ENCODE measurements at regions not wholly inside any gene's neighbourhood (a gene's known extent, or its start where the extent isn't known, plus 50 kb on each side); places are given as distances from the start of the nearest gene placed in this dataset.

GRCh38 chr6:6497541-6497940 is 91.0 kb upstream of the LY86 start (continued):
- no peak for TF ChIP-seq REST (IDR thresholded peaks at IDR 0.05; ENCODE audit: low read depth, low read length)
- TF ChIP-seq SMC3 (IDR thresholded peaks at IDR 0.05; ENCODE audit: low read depth, low read length), result no peak
- TF ChIP-seq ELF1 (IDR thresholded peaks at IDR 0.05), result no peak
- TF ChIP-seq RCOR1 (IDR thresholded peaks at IDR 0.05; ENCODE audit: low read length), result no peak

- no peak for DNase-seq
- ChIA-PET POLR2A (no interaction called here), CTCF (interaction anchor here (0.6 kb wide), 1 partner anchor 175 kb away, joined by 3 read pairs; no protein-coding TSS in a partner anchor)
- Histone ChIP-seq H3K9me3 (no peaks in the 10 kb centered on the region), H3K4me2 (no peak overlapping the region), H3F3A (replicated peaks; ENCODE audit: insufficient read depth) (no peaks in the 10 kb centered on the region), H3K4me1 (ENCODE audit: control insufficient read depth in 1 of 2, insufficient read depth in 2 of 2, low read depth in 1 of 2, low read length in 1 of 2) (no peaks in the 10 kb centered on the region), H3K27me3 (ENCODE audit: insufficient read depth) (no peaks in the 10 kb centered on the region), H3K9ac (no peak overlapping the region), H3K4me3 (ENCODE audit: low read depth in 2 of 2, low read length in 1 of 2) (no peak overlapping the region), H3K36me3 (replicated peaks in 1 of 2; ENCODE audit: control insufficient read depth in 1 of 2, insufficient read depth in 2 of 2, low read length in 1 of 2) (no peaks in the 10 kb centered on the region), H3K79me2 (ENCODE audit: insufficient read depth) (no peaks in the 10 kb centered on the region), H4K20me1 (ENCODE audit: insufficient read depth) (no peaks in the 10 kb centered on the region), H3K27ac (ENCODE audit: low read depth in 2 of 2, low read length in 1 of 2) (no peak overlapping the region), H2AFZ (ENCODE audit: low read depth) (no peak overlapping the region), H3K9me2 (no peaks in the 10 kb centered on the region)
- TF ChIP-seq JUND (IDR thresholded peaks at IDR 0.05) (no peak), REST (IDR thresholded peaks at IDR 0.05; ENCODE audit: low read depth, low read length) (no peak), SIN3A (IDR thresholded peaks at IDR 0.05; ENCODE audit: borderline replicate concordance, low read depth, low read length) (no peak), RCOR1 (IDR thresholded peaks at IDR 0.05; ENCODE audit: low read length) (no peak), TCF12 (IDR thresholded peaks at IDR 0.05) (no peak), FOSL2 (IDR thresholded peaks at IDR 0.05; ENCODE audit: borderline replicate concordance, low read depth) (no peak), TEAD4 (IDR thresholded peaks at IDR 0.05; ENCODE audit: borderline replicate concordance, insufficient read depth) (no peak), MXI1 (IDR thresholded peaks at IDR 0.05; ENCODE audit: low read depth, low read length) (no peak)
- WGBS (ENCODE audit: low lambda C conversion rate), result 0% methylated on average over 1 of the region's 1 CpG
Observed at GRCh38 chr6:6497976-6498375, 90.5 kb upstream of the LY86 start.

Data from SK-N-SH (cell line).